LNCAP (cell line): ENCODE measurements at regions not wholly inside any gene's neighbourhood (a gene's known extent, or its start where the extent isn't known, plus 50 kb on each side); places are given as distances from the start of the nearest gene placed in this dataset.

Experiments
- TF ChIP-seq, protein P1 (sequence below): fragments of 450-650 bp; IDR thresholded peaks from 2 replicates; pipeline ENCODE4 v1.5.1; 2017; ENCODE audit warnings: mild to moderate bottlenecking

DNA sequence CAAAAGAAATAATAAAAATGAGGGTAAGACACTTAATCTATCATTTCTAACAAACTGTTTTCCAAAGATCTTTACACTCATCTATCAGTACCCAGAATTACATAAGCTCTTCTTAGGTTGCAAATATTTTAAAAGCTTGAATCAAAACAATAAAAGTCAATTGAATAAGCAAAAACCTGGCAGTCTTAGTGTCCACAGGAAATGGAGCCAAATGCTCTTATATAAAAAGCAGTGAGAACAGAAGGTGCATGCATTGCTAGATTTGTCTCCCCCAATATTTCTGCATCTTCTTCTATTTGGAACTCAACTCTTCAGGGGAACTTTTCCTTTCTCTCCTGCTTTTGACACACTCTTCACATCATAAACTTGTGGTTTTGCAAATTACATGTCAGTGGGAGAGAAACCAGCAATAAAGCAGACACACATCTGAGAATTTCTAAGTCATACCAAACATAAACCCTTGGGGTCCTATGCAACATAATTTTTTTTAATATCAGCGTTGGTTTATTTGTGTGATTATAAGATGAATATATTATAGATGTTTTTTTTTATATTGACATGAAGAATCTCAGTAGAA is 343.9 kb upstream of the ACVR2A start:
- TF ChIP-seq, protein P1, sequence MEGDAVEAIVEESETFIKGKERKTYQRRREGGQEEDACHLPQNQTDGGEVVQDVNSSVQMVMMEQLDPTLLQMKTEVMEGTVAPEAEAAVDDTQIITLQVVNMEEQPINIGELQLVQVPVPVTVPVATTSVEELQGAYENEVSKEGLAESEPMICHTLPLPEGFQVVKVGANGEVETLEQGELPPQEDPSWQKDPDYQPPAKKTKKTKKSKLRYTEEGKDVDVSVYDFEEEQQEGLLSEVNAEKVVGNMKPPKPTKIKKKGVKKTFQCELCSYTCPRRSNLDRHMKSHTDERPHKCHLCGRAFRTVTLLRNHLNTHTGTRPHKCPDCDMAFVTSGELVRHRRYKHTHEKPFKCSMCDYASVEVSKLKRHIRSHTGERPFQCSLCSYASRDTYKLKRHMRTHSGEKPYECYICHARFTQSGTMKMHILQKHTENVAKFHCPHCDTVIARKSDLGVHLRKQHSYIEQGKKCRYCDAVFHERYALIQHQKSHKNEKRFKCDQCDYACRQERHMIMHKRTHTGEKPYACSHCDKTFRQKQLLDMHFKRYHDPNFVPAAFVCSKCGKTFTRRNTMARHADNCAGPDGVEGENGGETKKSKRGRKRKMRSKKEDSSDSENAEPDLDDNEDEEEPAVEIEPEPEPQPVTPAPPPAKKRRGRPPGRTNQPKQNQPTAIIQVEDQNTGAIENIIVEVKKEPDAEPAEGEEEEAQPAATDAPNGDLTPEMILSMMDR: no peak

DNA sequence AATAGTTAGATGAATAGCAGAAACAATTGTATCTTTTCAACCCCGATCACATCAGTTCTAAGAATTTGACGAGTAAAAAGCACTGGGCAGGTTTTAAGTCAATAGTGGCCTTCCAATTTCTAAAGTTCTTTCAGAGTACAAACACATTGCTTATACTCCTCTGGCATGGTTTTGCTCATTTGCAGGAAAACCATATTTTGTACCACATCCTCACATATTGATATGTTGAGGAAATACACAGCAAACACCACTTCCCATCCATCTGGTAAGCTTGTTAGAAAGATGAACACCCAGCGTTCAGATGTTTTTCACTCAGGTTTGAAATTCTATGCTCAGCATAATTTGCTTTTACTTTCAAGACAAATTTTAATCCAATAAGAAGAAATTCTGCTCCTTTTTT is 344.6 kb upstream of the ACVR2A start:
- TF ChIP-seq, protein P1: no peak

DNA sequence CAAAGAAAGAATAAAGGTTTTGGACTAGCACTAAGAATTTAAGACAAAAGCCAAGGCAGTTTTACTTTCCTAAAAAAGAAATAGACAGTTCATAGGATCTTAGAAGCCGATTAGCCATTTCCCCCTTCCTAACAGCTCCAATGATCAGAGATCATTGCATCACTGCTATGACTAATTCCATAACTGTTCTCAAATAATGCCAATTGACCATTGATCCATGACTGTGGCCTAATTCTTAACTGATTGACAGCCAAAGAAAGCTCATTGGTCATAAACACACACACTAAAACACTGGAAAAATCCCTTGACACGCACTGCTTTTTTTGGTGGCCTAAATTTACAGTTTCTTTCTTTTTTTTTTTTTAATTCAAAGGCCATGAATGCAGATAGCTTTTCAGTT is 345.0 kb upstream of the ACVR2A start:
- TF ChIP-seq, protein P1: no peak

DNA sequence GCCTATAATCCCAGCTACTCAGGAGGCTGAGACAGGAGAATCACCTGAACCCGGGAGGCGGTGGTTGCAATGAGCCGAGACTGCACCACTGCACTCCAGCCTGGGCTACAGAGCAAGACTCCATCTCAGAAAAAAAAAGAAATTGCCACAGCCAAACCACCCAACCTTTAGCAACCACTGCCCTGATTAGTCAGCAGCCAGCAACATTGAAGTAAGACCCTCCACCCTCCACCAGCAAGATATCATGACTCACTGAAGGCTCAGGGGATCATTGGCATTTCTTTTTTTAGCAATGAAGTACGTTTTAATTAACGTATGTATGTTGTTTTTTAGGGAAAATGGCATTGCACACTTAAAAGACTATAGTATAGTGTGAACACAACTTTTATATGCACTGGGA is 349.1 kb upstream of the ACVR2A start:
- TF ChIP-seq, protein P1: no peak

DNA sequence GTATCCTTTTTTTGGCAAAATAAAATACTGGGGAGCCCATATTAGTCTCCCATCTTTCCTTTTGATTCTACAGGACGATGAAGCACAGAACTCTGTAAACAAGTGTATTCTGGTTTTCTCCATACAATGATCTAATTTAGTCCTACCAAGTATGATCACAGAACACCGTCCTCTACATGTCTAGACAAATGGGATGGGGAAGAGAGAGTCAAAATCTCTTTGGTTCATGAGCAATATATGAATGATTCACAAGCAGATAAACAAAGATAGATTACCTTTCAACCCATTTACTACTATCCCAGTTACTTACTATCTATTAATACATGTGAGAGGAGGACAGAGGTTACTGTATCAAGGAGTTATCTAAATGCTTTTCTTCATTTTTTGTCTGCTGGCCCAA is 352.4 kb upstream of the ACVR2A start:
- TF ChIP-seq, protein P1: no peak

DNA sequence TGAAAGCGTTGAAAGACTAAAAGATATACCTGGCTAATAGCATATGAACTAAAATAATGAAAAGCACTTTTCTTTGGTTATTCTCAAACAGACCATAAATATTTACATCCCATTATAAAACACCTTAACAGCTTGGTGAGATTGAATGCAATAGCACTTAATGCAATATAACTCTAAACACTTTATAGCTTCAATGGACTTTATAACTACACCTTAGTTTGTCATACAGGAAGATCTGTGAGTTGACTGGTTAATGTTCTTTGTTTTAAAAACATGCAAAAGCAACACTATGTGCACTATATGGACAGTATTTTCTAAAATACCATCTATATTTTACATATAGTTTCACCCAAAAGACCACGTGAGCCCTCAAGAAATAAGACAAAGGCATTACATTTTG is 353.3 kb upstream of the ACVR2A start:
- TF ChIP-seq, protein P1: no peak

DNA sequence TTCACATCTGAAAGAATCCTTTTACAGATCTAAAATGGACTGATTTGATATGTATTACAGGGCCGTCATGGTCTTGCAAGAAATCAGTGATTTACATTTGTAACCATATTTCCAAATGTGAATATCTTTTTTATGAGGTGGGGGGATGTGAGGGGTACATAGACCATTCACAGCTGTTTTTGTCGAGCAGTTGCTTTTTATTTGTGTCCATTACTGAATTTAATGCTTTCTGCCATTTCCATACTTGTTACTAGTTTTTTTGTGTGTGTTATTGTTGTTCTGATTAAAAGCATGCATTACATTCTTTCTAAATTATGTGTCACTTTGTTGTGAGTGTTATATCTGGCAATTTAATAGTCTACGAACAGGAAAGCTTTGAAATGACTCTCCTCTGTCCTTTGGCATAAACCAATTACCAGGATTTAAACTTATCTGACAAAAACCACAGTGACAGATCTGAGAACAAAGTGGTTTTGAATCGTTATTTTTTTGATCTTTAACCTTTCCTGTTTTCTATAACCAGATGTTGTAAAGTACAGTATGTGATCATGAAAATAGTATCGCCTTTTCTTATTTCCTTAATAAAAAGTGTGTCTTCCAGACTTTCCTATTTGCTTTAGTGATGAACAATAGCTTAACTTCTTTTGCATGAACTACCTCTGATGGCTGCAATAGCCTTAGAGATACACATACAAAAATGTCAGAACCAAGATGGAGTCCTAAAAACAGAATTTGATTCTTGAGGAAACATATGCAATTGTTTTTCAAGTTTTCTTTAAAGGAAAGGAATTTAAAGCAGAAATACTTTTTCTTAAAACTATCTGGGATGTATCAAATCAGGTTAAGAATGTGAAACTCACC is 354.2 kb upstream of the ACVR2A start:
- TF ChIP-seq, protein P1: no peak
